Tibial nerve (tissue), 3 donors: ENCODE measurements at regions not wholly inside any gene's neighbourhood (a gene's known extent, or its start where the extent isn't known, plus 50 kb on each side); places are given as distances from the start of the nearest gene placed in this dataset.
"Not testable (repeated sequence)": the region's sequence is repeated elsewhere in the genome, so short reads cannot be mapped to it uniquely, and the experiment has no call there.

ENCODE experiments used
- CTCF ChIP-seq, 5 experiments: fragments of 200-600 bp in 3 of 5; fragments of 450-650 bp in 2 of 5; sonication (generic) in 3 of 5; IDR thresholded peaks; one replicate each; pipeline ENCODE4 v1.5.1; 2016 to 2019; ENCODE audit warnings: antibody characterized with exemption in 5 of 5, mild to moderate bottlenecking in 3 of 5, moderate library complexity in 2 of 5
- POLR2A ChIP-seq, 2 donors: fragments of 450-650 bp; IDR thresholded peaks; one replicate each; pipeline ENCODE4 v1.6.1; 2017; ENCODE audit warnings: antibody characterized with exemption in 2 of 2, mild to moderate bottlenecking in 2 of 2, moderate library complexity in 2 of 2

GRCh38 chr6:6952927-6953326 lies 154.8 kb upstream of the RREB1 start:
- not testable (repeated sequence) for TF ChIP-seq POLR2A, CTCF (IDR thresholded peaks at IDR 0.05)
